ENCODE measurements at regions not wholly inside any gene's neighbourhood (a gene's known extent, or its start where the extent isn't known, plus 50 kb on each side); places are given as distances from the start of the nearest gene placed in this dataset.
A peak's percentile ranks its signal among the peaks of the same experiment; 100 is the strongest.

GRCh38 chr9:1490341-1491232 is 440.4 kb downstream of the DMRT2 start:
- no peak for DNase-seq (ENCODE audit: low spot score)

DNA sequence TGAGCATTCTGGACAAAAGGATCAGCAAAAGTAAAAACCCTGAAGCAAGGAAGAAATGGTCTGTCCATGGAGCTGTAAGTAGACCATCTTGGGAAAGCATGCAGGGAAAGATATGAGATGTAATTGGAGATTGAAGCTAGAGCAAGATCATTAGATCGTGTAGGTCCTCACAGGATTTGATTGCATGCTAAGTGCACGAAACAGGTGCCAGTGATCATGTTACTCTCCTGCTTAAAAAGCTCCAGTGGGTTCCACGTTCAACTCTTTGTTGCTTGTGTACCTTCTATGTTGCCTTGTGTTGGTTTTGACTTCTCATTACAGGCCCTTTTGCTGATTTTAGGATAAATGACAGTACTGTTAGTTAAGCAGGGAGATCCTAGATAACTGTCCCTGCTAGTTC is 442.0 kb downstream of the DMRT2 start:
- DNase-seq (ENCODE audit: low spot score), result no peak

- no peak for DNase-seq (ENCODE audit: low spot score)
These were observed 445.3 kb downstream of the DMRT2 start for GRCh38 chr9:1495282-1496030.

DNA sequence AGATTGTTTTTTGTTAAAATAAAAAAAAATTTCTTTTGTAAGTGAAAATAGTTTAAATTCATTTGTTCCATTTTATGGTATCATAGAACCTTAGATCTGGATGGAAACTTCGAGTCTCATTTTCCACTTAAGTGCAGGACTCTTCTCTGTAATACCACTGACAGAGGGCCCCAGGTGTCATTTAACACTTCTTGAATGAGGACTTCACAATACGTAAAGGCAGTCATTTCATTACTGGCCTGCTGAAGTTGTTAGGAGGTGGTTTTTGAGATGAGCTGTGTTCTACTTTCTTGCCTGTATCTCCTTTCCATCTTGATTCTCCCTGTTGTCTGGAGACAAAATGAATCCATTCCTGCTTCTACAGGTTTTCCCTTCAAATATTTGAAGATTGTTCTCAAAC is 455.3 kb downstream of the DMRT2 start:
- no peak for DNase-seq (ENCODE audit: low spot score)

DNA sequence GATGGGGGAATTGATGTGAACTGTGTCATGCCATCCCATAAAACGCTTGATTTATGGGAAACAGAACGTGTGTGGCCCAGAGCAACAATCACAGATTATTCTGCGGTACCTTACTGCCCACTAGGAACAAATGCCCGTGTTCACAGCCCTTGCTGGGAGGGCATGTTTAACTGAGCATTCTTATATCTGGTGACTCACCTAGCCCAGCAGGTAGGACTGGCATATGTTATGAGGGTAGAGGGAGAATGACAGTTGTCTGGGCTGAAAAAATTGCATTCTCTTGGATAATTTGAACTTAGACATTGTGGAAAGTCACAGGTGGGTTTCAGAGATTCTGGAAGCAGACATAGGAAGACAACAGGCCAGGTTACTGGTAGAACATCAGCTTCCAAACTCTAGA is 460.6 kb downstream of the DMRT2 start:
- no peak for DNase-seq (ENCODE audit: low spot score)

- no peak for DNase-seq (ENCODE audit: low spot score)
These were observed 462.9 kb downstream of the DMRT2 start for GRCh38 chr9:1513105-1513504.

GRCh38 chr9:1514250-1514649 is 464.1 kb downstream of the DMRT2 start:
- no peak for DNase-seq (ENCODE audit: low spot score)

- DNase-seq (ENCODE audit: low spot score), result no peak
These were observed 464.7 kb downstream of the DMRT2 start for GRCh38 chr9:1514776-1515363.

GRCh38 chr9:1515557-1515956 is 465.4 kb downstream of the DMRT2 start:
- no peak for DNase-seq (ENCODE audit: low spot score)

DNA sequence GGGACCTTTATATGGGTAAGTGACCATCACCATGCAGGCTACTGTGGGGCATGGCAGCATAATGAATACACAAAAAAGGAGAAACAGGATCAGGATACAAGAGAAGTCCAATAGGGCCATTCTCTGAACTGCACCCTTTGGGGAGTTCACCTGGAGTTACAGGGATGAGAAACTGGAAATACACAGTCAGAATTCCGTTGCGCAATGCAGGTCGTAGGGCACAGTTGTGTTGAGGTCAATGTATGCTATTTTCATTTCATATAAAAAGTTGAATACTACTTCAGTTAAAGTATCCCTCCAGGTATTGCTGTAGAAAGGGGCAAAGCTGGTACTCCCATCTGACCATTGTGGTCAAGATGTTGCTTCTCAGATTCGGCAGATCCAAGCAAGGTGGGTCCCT is 471.4 kb downstream of the DMRT2 start:
- no peak for DNase-seq (ENCODE audit: low spot score)

- no peak for DNase-seq (ENCODE audit: low spot score)
These were observed 472.1 kb downstream of the DMRT2 start for GRCh38 chr9:1522219-1522767.

DNA sequence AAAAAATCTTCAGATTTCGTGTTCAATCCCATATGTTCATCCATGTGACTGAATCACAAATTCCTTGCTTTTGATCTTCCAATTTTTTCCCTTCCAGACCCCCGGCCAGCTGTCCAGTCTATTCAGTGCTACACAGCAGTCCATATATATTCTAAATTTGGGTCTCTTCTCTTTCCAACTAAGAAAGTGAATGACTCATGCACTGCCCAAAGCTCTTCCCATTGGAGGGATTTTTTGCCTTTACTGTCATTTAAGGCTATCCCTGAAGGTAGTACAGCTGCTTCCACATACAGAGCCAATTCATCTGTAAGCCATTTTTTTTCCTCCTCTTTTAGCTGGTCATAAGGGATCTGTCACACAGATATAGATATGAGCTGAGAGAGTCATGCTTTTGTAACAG is 478.3 kb downstream of the DMRT2 start:
- DNase-seq (ENCODE audit: low spot score), result no peak

- no peak for DNase-seq (ENCODE audit: low spot score)
These were observed 480.5 kb downstream of the DMRT2 start for GRCh38 chr9:1530696-1531095.

GRCh38 chr9:1531424-1531823 is 481.3 kb downstream of the DMRT2 start:
- DNase-seq (ENCODE audit: low spot score), result no peak

- DNase-seq (ENCODE audit: low spot score), result no peak
These were observed 482.0 kb downstream of the DMRT2 start for GRCh38 chr9:1532171-1532570.

DNA sequence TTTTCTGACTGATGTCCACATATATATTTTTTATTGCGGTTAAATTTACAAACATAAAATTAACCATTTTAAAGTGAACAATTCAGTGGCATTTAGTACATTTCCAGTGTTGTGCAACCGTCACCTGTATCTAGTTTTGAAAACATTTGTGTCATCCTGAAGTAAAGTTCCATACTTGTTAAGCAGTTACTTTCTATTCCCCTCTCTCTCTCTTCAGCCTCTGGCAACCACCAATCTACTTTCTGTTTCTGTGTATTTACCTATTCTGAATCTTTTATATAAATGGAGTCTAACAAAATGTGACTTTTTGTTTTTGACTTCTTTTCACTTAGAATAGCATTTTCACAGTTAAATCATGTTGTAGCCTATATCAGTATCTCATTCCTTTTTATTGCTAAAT is 480.1 kb upstream of the SMARCA2 start:
- DNase-seq (ENCODE audit: low spot score), result no peak

GRCh38 chr9:1535599-1535998 is 479.5 kb upstream of the SMARCA2 start:
- no peak for DNase-seq (ENCODE audit: low spot score)

DNA sequence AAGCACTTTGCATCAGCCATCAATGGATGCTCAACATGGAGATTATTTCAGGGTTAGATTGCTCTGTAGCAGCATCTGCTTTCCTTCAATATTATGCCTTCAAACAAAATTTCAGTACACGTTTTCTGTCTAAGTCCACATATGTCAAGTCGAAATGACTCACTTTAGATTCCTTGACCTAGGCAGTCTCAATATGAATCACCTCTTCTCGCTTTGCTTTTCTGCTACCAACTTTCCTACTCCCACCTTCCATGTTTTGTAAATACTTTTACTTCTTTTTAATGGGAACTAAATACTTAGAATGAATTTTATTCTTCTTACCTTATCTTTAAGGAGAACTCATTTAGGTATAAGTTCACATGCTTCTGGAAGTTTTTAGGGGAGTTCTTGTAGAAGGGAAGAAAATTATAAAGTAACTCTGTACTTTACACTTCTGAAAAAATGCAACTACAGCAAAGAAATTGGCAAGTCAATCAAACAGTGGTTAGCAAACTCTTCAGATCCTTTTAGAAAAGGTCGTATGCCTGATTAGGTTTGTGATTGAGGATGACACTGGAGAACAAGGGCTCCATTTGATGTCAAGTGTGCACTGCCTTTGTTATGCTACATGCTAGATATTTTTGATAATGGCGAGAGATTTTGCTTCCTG is 478.5 kb upstream of the SMARCA2 start:
- no peak for DNase-seq (ENCODE audit: low spot score)

- no peak for DNase-seq (ENCODE audit: low spot score)
These were observed 476.8 kb upstream of the SMARCA2 start for GRCh38 chr9:1538301-1538700.

DNA sequence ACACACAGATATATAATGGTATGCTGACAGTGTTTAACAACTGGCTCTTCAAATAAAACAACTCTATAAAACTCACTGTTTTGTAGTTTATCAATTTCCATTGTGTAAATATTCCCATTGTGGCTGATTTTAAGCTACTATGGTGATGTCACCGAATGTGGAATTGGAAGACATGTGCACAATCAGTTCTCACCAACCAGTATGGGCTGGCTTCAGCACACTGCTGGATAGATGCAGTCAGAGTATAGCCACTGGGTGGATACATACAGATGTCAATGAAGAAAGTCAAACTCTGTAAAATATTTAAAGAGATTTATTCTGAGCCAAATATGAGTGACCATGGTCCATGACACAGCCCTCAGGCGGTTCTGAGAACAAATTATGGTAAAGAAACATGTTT is 475.9 kb upstream of the SMARCA2 start:
- DNase-seq (ENCODE audit: low spot score), result no peak

- peak; percentile 7 for DNase-seq (ENCODE audit: low spot score)
These were observed 464.5 kb upstream of the SMARCA2 start for GRCh38 chr9:1550636-1551035.

Data from Ammon's horn (tissue), 1 donor.